ENCODE measurements at regions not wholly inside any gene's neighbourhood (a gene's known extent, or its start where the extent isn't known, plus 50 kb on each side); places are given as distances from the start of the nearest gene placed in this dataset.

DNA sequence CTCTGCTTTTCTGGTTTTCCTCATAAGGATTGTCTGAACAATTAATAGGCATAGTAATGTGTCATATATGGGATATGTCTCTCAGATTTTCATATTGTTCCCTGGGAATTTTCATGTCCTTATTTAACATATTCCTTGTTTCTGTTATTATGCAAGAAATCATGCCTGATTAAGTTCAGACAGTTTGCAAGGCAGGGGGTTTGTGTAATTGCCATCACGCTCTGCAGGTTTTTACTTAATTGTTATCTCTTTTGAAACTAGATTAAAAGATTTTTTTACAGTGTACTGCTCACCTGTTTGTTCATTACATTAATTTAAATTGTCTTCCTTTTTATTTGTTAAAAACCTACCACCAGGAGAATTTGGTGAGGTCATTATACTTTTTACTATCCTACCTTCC is 1253.2 kb upstream of the PRR20A start:
- H3K4me3 ChIP-seq (replicated peaks in 1 of 4; ENCODE audit: control extremely low read depth in 1 of 4, insufficient read depth in 1 of 4, low read depth in 3 of 4, low read length in 4 of 4): no peak overlapping the region
- H3K27ac ChIP-seq (ENCODE audit: insufficient read depth, low read length): no peak overlapping the region
- no peaks in the 10 kb centered on the region for H3K4me1 ChIP-seq (ENCODE audit: control insufficient read depth, extremely low read depth, insufficient read depth, low read length)
- H3K9ac ChIP-seq (ENCODE audit: insufficient read depth, low read length): no peak overlapping the region
- H3K27me3 ChIP-seq (ENCODE audit: control insufficient read depth, insufficient read depth, low read length): no peaks in the 10 kb centered on the region
- TF ChIP-seq, protein P1, sequence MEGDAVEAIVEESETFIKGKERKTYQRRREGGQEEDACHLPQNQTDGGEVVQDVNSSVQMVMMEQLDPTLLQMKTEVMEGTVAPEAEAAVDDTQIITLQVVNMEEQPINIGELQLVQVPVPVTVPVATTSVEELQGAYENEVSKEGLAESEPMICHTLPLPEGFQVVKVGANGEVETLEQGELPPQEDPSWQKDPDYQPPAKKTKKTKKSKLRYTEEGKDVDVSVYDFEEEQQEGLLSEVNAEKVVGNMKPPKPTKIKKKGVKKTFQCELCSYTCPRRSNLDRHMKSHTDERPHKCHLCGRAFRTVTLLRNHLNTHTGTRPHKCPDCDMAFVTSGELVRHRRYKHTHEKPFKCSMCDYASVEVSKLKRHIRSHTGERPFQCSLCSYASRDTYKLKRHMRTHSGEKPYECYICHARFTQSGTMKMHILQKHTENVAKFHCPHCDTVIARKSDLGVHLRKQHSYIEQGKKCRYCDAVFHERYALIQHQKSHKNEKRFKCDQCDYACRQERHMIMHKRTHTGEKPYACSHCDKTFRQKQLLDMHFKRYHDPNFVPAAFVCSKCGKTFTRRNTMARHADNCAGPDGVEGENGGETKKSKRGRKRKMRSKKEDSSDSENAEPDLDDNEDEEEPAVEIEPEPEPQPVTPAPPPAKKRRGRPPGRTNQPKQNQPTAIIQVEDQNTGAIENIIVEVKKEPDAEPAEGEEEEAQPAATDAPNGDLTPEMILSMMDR (conservative IDR thresholded peaks at IDR 0.05 in 1 of 2, IDR thresholded peaks at IDR 0.05 in 1 of 2; ENCODE audit: low read depth in 1 of 2, low read length in 2 of 2): no peak
- TF ChIP-seq EZH2 (IDR thresholded peaks at IDR 0.05; ENCODE audit: low read length, missing control alignments): no peak
- H2AFZ ChIP-seq (ENCODE audit: low read length): no peak overlapping the region
- H4K20me1 ChIP-seq (ENCODE audit: control insufficient read depth, extremely low read depth, insufficient read depth, low read length): no peaks in the 10 kb centered on the region
- no peak for DNase-seq (ENCODE audit: low read depth in 2 of 2)
- H3K9me3 ChIP-seq (ENCODE audit: control insufficient read depth, insufficient read depth, low read depth, low read length): no peaks in the 10 kb centered on the region
- no peaks in the 10 kb centered on the region for H3K36me3 ChIP-seq (ENCODE audit: control insufficient read depth, insufficient read depth, low read length)
- H3K79me2 ChIP-seq (ENCODE audit: control insufficient read depth, insufficient read depth, low read length): no peaks in the 10 kb centered on the region
- H3K4me2 ChIP-seq (ENCODE audit: extremely low read depth, insufficient read depth, low read length): no peak overlapping the region

DNA sequence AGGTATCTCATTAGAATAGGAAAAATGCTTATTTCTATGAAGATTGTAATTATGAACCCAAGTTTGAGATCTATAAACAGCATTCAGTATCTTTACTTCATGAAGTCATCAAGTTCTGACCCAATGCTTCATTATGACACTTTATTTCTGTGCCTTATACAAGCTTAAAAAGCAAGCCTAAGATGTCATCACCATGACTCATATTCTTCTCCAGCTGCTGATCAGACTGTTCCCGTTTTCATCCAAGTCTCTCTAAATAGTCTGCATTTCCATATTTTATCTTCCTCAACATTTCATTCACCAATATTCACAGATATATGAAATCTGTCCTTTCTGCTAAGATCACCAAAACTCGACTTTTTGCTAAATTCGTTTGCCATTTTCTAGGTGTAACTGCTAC is 1247.2 kb upstream of the PRR20A start:
- no peaks in the 10 kb centered on the region for H4K20me1 ChIP-seq (ENCODE audit: control insufficient read depth, extremely low read depth, insufficient read depth, low read length)
- H3K4me3 ChIP-seq (replicated peaks in 1 of 4; ENCODE audit: control extremely low read depth in 1 of 4, insufficient read depth in 1 of 4, low read depth in 3 of 4, low read length in 4 of 4): no peak overlapping the region
- H3K4me2 ChIP-seq (ENCODE audit: extremely low read depth, insufficient read depth, low read length): no peak overlapping the region
- H3K27ac ChIP-seq (ENCODE audit: insufficient read depth, low read length): no peak overlapping the region
- peak in 1 of 2 donors; percentile 54 for DNase-seq (ENCODE audit: low read depth in 2 of 2)
- H3K9ac ChIP-seq (ENCODE audit: insufficient read depth, low read length): no peak overlapping the region
- no peaks in the 10 kb centered on the region for H3K4me1 ChIP-seq (ENCODE audit: control insufficient read depth, extremely low read depth, insufficient read depth, low read length)
- no peaks in the 10 kb centered on the region for H3K79me2 ChIP-seq (ENCODE audit: control insufficient read depth, insufficient read depth, low read length)
- H3K27me3 ChIP-seq (ENCODE audit: control insufficient read depth, insufficient read depth, low read length): no peaks in the 10 kb centered on the region
- TF ChIP-seq EZH2 (IDR thresholded peaks at IDR 0.05; ENCODE audit: low read length, missing control alignments): no peak
- TF ChIP-seq, protein P1 (conservative IDR thresholded peaks at IDR 0.05 in 1 of 2, IDR thresholded peaks at IDR 0.05 in 1 of 2; ENCODE audit: low read depth in 1 of 2, low read length in 2 of 2): no peak
- no peaks in the 10 kb centered on the region for H3K36me3 ChIP-seq (ENCODE audit: control insufficient read depth, insufficient read depth, low read length)
- H2AFZ ChIP-seq (ENCODE audit: low read length): no peak overlapping the region
- no peaks in the 10 kb centered on the region for H3K9me3 ChIP-seq (ENCODE audit: control insufficient read depth, insufficient read depth, low read depth, low read length)

DNA sequence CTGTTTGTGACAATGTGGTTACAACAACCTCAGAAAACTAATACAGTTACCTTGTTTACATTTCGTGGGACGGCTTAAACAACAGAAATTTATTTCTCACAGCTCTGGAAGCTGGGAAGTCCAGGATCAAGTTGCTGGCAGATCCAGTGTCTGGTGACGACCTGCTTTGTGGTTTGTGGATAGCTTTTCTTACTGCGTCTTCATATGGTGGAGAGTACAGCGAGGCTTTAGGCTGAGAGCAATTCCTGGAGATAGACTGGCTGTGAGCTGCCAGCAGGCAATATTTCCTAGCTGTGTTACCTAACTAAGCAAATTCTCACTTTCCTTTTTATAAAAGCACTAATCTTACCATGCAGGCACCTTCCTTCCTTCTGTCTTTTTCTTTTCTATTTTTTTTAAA is 1203.5 kb upstream of the PRR20A start:
- Histone ChIP-seq H3K79me2 (ENCODE audit: control insufficient read depth, insufficient read depth, low read length) (no peaks in the 10 kb centered on the region), H3K27ac (ENCODE audit: insufficient read depth, low read length) (no peak overlapping the region), H3K4me2 (ENCODE audit: extremely low read depth, insufficient read depth, low read length) (no peak overlapping the region), H3K4me3 (replicated peaks in 1 of 4; ENCODE audit: control extremely low read depth in 1 of 4, insufficient read depth in 1 of 4, low read depth in 3 of 4, low read length in 4 of 4) (no peak overlapping the region), H2AFZ (ENCODE audit: low read length) (no peak overlapping the region), H3K4me1 (ENCODE audit: control insufficient read depth, extremely low read depth, insufficient read depth, low read length) (no peaks in the 10 kb centered on the region), H3K36me3 (ENCODE audit: control insufficient read depth, insufficient read depth, low read length) (no peaks in the 10 kb centered on the region), H3K9me3 (ENCODE audit: control insufficient read depth, insufficient read depth, low read depth, low read length) (no peaks in the 10 kb centered on the region), H3K9ac (ENCODE audit: insufficient read depth, low read length) (no peak overlapping the region), H3K27me3 (ENCODE audit: control insufficient read depth, insufficient read depth, low read length) (no peaks in the 10 kb centered on the region), H4K20me1 (ENCODE audit: control insufficient read depth, extremely low read depth, insufficient read depth, low read length) (no peaks in the 10 kb centered on the region)
- no peak for TF ChIP-seq EZH2 (IDR thresholded peaks at IDR 0.05; ENCODE audit: low read length, missing control alignments)
- DNase-seq (ENCODE audit: low read depth in 2 of 2): no peak
